ENCODE measurements at regions not wholly inside any gene's neighbourhood (a gene's known extent, or its start where the extent isn't known, plus 50 kb on each side); places are given as distances from the start of the nearest gene placed in this dataset.

DNA sequence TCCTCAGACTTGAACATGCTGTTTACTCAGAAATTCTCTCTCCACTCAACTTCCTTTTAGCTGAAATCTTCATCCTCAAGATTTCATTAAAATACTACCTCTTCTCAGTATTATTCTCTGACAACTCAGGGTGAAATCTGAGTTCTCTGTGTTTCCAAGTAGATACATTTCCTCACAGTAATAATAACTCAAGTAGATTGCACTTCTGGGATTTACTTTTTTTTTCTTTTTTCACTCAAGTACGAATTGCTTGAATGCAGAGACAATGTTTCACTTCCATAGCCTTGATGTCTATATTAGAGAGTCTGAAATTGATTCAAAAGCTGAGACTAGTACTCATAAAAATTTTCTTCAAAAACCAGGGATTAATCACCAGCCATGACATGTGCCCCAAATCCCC lies 166.4 kb downstream of the SLITRK5 start:
- no peaks in the 10 kb centered on the region for H3K27me3 ChIP-seq

DNA sequence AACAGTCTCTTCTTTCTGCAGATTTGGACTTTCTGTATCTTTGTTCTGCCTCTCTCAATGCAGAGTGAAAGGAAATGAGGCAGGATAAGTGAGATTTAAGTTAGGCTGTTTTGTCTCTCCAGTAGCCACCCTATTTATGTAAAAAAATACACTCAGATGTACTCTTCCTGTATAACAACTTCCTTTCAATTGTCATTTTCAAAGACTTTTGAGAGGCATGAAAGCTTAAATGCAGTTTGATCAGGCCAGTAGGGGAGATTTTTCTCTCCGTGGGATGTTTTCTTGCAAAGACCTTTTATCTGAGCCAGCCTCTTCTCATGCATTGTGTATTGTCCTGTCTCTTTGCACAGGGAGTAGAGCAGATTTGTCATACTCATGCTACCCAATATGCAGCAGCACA lies 166.8 kb downstream of the SLITRK5 start:
- Histone ChIP-seq H3K9me3 (no peaks in the 10 kb centered on the region), H3K27me3 (no peaks in the 10 kb centered on the region), H3K4me1 (no peaks in the 10 kb centered on the region), H3K36me3 (no peaks in the 10 kb centered on the region), H3K4me3 (no peak overlapping the region), H3K27ac (no peak overlapping the region)
- TF ChIP-seq POLR2AphosphoS5 (IDR thresholded peaks at IDR 0.05) (no peak), POLR2A (IDR thresholded peaks at IDR 0.05) (no peak)
- TF ChIP-seq, protein P1, sequence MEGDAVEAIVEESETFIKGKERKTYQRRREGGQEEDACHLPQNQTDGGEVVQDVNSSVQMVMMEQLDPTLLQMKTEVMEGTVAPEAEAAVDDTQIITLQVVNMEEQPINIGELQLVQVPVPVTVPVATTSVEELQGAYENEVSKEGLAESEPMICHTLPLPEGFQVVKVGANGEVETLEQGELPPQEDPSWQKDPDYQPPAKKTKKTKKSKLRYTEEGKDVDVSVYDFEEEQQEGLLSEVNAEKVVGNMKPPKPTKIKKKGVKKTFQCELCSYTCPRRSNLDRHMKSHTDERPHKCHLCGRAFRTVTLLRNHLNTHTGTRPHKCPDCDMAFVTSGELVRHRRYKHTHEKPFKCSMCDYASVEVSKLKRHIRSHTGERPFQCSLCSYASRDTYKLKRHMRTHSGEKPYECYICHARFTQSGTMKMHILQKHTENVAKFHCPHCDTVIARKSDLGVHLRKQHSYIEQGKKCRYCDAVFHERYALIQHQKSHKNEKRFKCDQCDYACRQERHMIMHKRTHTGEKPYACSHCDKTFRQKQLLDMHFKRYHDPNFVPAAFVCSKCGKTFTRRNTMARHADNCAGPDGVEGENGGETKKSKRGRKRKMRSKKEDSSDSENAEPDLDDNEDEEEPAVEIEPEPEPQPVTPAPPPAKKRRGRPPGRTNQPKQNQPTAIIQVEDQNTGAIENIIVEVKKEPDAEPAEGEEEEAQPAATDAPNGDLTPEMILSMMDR (IDR thresholded peaks at IDR 0.05): no peak
- DNase-seq (ENCODE audit: low spot score in 2 of 2): no peak
- intact Hi-C loops (cut with DNase I; ENCODE audit: low total_unique reads): no loop called here

More for the DNA sequence above, 166.4 kb downstream of the SLITRK5 start:
- DNase-seq (ENCODE audit: low spot score in 2 of 2): no peak
- H3K9me3 ChIP-seq: no peaks in the 10 kb centered on the region
- H3K27ac ChIP-seq: no peak overlapping the region
- TF ChIP-seq POLR2AphosphoS5 (IDR thresholded peaks at IDR 0.05) (no peak), POLR2A (IDR thresholded peaks at IDR 0.05) (no peak)
- TF ChIP-seq, protein P1 (IDR thresholded peaks at IDR 0.05): no peak
- H3K36me3 ChIP-seq: no peaks in the 10 kb centered on the region
- H3K4me1 ChIP-seq: no peaks in the 10 kb centered on the region
- H3K4me3 ChIP-seq: no peak overlapping the region
- intact Hi-C loops (cut with DNase I; ENCODE audit: low total_unique reads): no loop called here

DNA sequence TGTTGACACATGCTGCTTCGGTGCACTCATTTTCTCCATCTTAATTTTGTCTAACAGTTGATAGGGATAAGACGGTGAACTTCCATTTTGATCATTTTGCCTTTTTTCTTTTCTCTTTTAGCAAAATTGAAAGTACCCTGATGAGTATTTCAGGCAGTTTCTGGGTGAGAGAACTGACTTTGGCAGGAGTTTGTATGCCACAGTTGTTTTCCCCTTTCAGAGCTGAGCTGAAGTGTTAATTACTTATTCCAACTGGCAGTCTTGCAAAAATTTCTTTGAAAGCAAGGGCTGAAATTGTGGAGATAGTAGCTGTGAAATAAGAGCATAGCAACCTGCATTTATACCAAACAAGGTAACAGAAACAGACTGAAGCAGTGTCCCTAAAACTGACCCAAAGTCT lies 180.2 kb downstream of the SLITRK5 start:
- DNase-seq (ENCODE audit: low spot score in 2 of 2): no peak
- TF ChIP-seq, protein P1 (IDR thresholded peaks at IDR 0.05): no peak
- TF ChIP-seq POLR2A (IDR thresholded peaks at IDR 0.05) (no peak), POLR2AphosphoS5 (IDR thresholded peaks at IDR 0.05) (no peak)
- intact Hi-C loops (cut with DNase I; ENCODE audit: low total_unique reads): no loop called here
- H3K27me3 ChIP-seq: no peaks in the 10 kb centered on the region
- H3K36me3 ChIP-seq: no peaks in the 10 kb centered on the region
- H3K4me1 ChIP-seq: no peaks in the 10 kb centered on the region
- H3K4me3 ChIP-seq: no peak overlapping the region
- H3K9me3 ChIP-seq: no peaks in the 10 kb centered on the region
- H3K27ac ChIP-seq: no peak overlapping the region

DNA sequence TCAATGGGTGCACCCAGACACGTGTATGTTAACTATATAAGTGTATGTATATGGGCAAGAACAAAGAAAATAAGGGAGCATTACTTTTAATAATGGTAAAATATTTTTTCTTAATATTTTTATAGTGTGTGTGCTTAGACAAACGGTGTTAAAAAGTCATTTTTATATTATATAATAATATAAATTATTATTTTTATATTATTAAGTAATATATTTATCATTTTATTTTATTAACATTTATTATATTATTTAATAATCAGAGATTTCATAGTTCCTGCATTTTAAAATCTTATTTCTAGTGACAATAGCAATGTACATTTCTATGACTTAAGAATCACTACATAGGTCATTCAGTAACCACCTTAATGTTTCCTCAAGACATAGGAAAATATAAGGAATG lies 184.4 kb downstream of the SLITRK5 start:
- no peak overlapping the region for H3K4me3 ChIP-seq
- TF ChIP-seq, protein P1 (IDR thresholded peaks at IDR 0.05): no peak
- TF ChIP-seq POLR2A (IDR thresholded peaks at IDR 0.05): no peak
- no peak for TF ChIP-seq POLR2AphosphoS5 (IDR thresholded peaks at IDR 0.05)
- DNase-seq (ENCODE audit: low spot score in 2 of 2): no peak
- no peaks in the 10 kb centered on the region for H3K36me3 ChIP-seq
- no peaks in the 10 kb centered on the region for H3K9me3 ChIP-seq
- H3K27me3 ChIP-seq: no peaks in the 10 kb centered on the region
- no peaks in the 10 kb centered on the region for H3K4me1 ChIP-seq
- intact Hi-C loops (cut with DNase I; ENCODE audit: low total_unique reads): no loop called here
- no peak overlapping the region for H3K27ac ChIP-seq

DNA sequence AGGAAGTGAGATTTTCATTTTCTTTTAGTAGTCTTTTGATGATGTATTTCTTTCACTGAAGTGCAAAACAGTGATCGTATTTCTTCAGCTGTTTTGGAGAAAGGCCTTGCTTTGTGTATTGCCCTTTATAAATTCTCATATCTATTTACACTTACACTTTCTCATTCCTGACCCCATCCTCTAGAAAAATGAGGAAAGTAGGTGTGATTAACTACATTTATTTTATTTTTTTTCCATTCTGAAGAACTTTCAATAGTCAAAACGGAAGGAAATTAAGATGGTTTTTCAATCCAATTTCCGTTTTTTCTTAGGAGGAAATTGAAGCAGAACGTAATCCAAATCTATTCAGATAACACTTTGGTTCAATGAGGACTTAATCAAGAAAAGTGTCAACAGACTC lies 188.1 kb downstream of the SLITRK5 start:
- Histone ChIP-seq H3K27ac (no peak overlapping the region), H3K4me1 (no peaks in the 10 kb centered on the region), H3K27me3 (no peaks in the 10 kb centered on the region), H3K36me3 (no peaks in the 10 kb centered on the region), H3K9me3 (no peaks in the 10 kb centered on the region), H3K4me3 (no peak overlapping the region)
- TF ChIP-seq POLR2A (IDR thresholded peaks at IDR 0.05) (no peak), POLR2AphosphoS5 (IDR thresholded peaks at IDR 0.05) (no peak)
- TF ChIP-seq, protein P1 (IDR thresholded peaks at IDR 0.05): no peak
- intact Hi-C loops (cut with DNase I; ENCODE audit: low total_unique reads): no loop called here
- no peak for DNase-seq (ENCODE audit: low spot score in 2 of 2)
